8988T (cell line): ENCODE measurements at regions not wholly inside any gene's neighbourhood (a gene's known extent, or its start where the extent isn't known, plus 50 kb on each side); places are given as distances from the start of the nearest gene placed in this dataset.

Experiments used
- DNase-seq: peaks from one replicate; pipeline ENCODE4 v3.0.0; 2011

DNA sequence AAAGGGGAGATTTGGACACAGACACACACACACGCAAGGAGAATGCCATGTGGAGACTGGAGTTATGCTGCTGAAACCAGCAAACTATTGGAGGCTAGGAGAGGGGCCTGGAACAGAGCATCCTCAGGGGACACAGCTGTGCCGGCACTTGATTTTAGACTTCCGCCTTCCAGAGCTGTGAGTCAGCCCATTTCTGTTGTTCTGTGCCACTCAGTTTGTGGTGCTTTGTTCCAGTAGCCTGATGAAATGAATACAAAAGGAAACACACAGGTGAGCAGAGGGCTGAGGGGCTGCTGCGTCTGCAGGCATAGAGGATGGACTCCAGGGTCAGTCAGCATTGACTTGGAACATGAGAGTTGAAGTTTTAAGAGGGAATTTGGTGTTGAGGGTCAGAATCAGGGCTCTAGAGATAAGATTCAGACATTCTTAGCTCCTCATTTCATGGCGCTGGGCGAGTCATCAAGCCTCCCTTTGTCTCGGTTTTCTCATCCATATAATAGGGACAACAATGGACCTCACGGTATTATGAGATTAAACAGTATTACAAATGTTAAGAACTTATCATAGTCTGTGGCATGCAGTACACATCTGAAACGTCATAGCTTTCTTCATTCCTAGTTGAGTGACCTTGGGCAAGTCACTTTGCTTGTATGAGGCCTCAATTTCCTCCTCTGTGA, 191.0 kb downstream of the MIAT start:
- DNase-seq: no peak

DNA sequence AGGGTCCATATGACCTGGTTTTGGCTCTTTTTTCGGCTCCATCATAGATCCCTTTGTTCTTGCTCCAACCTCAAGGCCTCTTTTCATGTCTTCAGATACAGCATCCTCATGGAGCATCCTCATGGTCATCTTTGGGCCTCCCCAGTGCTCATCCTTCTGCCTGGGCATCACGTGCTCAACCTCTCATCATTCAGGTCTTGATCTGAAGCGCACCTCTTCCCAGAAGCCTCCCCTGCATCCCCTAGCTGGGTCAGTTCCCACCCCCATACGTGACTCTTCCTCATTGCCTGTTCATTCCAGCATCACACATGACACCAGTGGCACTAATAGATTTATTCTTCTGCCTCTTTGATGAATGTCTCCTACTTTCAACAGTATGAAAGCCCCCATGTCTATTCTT, 192.2 kb downstream of the MIAT start:
- no peak for DNase-seq

DNA sequence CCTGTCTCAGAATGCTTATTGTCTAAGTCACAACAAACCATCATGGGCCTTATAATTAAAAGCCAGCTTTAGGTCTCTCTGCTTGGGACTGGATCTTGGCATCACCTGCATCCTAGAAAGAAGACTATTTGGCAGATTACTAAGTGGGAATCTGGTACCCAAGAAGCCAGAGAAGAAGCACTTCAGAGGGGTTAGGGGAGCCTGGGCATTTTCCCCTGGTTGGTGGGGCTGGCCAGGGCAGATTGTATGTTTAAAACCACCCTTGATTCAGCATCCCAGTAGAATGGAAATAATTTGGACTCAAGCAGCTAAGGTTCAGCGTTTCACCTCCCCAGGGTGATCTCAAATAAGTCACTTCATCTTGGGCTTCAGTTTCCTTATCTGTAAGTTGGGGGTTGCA, 193.7 kb downstream of the MIAT start:
- no peak for DNase-seq

DNA sequence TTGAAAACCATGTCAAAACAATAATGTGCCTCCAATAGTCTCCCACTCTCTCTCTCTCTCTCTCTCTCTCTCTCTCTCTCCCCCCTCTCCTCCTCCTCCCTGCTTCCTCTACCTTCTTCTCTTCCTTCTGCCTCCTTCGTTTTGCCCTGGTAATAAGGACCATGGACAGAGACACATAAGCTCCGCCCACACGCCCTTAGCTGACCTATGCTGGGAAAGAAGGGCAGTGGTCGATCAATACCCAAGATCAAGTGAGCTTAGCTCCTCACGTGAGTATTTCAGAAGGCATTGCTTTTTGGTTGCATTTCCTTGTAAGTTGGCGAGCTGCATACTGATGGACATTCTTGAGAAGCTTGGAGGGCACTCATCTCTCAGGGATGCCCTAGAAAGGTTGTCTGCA, 194.8 kb downstream of the MIAT start:
- DNase-seq: no peak

DNA sequence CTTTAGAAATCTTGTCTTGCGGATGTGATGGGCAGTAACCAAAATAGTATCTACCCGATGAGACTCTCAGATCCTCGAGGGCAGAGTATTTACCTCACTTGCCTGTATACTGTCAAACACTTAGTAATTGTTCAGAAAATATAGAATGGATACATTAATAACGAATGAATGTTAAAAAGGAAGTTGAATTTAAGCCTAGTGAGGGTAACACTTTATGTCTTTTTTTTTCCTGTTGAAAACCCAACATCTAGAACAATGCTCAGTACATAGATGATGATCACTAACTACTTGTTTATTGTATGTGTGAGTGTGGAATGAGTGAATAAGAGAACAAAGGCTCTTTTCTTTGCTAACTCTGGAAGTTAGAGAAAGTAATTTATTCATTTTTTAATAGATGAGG, 195.7 kb downstream of the MIAT start:
- no peak for DNase-seq

DNA sequence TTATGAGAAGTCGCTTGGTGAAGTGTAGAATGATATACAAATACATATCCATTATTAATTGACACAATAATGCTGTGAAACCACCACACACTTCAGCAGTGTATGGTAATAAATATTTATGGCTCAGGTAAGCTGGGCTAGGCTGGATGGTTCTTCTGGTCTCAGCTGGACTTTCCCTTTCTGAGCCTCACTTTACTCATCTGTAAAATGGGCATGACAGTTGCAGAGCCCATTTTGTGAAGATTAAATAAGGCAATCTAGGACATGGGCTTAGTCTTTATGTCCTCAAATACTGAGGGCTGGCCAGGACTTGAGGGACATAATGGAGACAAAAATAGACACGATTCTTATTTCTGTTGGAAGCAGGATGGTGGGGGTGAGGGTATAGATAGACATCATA, 196.1 kb downstream of the MIAT start:
- no peak for DNase-seq

DNA sequence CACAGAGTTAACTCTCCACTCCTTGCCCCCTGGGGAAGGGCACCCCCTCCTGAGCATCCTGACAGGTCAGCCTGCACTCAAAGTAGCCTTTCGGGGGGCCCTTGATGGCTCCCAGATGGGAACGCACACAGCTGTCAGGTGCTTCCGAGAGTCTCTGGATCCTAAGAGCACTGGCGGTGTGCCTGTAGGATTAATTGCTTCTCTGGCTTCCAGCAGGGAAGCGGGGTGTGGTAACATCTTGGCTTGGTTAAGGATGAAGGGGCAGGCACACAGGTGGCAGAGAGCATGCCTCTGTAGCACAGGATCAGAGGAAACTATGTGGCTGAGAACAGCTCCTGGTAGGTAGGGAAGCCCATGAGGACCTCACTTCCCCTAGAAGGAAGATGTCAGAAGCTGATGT, 199.8 kb downstream of the MIAT start:
- DNase-seq: no peak

DNA sequence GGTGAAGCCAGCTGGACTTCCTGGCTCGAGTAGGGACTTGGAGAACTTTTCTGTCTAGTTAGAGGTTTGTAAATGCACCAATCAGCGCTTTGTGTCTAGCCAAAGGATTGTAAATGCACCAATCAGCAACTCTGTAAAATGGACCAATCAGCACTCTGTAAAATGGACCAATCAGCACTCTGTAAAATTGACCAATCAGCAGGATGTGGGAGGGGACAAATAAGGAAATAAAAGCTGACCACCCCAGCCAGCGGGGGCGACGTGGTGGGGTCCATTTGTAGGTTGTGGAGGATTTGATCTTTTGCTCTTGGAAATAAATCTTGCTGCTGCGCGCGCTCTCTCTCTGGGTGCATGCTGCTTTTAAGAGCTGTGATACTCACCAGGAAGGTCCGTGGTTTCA, 202.9 kb downstream of the MIAT start:
- DNase-seq: no peak

DNA sequence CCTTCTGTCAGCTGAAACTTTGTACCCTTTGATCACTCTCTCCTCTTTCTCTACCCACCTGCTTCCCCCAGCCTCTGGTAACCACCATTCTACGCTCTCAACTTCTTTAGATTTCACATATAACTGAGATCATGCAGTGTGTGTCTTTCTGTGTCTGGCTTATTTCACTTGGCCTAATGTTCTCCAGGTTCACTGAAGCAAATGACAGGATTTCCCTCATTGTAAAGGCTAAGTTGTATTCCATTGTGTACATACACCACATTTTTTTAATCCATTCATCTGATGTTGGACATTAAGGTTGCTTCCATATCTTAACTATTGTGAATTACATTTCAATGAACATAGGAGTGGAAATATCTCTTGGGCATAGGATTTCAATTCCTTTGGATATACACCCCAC, 207.6 kb downstream of the MIAT start:
- no peak for DNase-seq

DNA sequence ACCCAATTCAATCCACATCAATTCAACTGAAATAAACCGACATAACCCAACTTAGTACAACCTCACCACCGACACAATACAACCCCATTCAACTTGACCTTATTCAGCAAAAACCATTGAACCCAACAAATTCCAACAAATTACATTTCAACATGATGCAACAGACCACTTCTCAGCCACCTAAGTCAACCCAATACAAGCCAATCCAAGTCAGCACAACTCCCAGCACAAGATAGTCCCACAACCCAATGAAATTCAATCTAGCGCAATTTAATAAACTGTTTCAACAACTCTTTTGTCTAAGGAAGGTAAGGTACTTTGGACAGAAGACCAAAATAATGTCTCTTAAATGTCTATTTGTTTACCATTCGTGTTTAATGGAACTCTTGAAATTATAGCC, 226.0 kb downstream of the MIAT start:
- no peak for DNase-seq

DNA sequence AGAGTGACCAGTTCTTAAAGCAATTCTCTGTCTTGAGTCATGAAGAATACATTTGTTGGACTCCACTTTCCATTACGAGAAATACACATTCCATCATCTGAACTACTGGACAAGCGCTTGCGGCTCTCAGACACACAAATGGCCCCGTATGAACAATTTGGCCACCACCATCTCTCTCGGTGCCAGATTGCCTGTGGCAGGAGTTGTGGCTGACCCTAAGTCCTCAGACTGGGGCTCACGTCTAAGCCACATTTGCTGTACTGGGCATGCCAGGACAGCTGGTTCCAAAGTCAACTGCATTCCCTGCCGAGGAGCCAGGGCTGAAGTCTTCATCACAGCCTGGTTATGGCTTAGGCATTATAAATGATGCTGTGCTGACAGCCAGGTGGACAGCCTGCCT, 227.5 kb downstream of the MIAT start:
- no peak for DNase-seq

DNA sequence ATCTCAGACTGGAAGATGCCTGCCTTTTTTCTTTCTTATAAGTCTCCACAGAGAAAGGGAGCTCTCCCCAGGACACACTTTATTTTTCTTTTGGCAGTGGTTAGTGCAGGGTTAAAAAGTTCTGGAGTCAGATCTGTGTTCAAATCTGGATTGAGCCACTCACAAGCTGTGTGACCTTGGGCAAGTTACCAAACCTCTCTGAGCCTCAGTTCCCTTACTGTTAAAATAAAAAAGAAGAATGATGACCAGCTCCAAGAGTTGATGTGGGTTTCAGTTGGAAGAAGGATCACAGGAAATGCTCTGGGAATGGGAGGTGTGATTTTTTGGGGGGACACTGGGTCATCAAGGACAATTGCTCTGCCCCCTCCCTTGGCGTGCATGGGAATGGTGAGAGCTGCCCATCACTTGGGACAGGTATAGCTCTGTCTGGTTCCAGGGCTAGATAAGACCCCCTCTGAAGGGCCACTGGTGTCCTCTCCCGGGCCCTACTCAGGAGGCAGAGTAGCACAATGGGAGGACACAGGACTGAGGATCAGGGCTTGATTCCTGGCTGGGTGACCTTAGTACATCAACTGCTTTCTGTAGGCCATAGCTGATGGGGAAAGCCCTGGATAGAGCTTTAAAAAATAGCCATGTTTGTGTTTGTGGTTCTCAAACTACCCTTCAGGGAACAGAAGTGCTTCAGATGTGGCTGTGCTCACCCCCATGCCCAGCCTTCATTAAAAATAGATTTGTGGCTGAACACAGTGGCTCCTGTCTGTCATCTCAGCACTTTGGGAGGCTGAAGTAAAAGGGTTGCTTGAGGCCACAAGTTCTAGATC, 228.3 kb downstream of the MIAT start:
- DNase-seq: no peak

DNA sequence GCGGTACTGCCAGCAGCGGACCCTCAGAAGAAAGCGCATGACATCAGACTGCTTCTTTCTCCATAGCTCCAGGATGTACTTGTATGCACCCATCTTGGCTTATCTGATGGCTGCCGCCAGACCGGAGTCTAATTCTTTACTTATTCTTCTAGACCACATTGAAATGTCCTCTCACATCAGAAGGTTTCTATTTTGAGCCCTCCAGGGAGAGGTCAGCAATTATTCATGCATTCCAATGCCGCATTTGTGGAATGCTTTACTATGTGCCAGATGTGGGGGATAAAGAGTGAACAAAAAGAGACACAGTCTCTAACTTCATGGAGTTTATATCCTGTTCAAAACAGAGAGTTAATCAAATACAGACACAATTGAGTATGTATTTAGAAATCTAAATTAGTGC, 230.1 kb downstream of the MIAT start:
- no peak for DNase-seq

DNA sequence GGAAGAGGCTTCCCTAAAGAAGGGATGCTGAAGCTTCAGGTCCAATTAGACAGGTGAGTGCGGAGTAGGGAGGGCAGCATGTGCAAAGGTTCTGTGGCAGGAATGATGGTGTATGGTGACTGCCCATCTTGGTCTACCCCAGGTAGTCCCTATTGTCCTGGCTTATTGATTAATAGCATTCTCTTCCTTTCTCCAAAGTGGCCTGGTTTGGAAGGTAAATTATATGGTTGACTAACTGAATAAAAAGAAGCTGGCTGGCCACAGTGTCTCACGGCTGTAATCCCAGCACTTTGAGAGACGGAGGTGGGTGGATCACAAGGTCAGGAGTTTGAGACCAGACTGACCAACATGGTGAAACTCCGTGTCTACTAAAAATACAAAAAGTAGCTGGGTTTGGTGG, 230.5 kb downstream of the MIAT start:
- no peak for DNase-seq

DNA sequence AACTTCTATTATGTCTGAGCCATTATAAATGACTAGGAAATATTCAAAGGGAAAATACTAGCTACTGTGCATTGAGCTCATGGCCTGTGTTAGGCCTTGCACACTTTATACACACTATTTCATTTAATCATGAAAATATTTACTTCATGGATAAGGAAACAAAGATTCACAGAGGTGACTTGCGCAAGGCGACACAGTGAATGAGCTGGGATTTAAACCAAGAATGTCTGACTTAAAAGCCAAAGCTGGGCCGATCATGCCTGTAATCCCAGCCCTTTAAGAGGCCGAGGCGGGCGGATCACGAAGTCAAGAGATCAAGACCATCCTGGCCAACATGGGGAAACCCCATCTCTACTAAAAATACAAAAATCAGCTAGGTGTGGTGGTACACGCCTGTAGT, 231.5 kb downstream of the MIAT start:
- DNase-seq: no peak

DNA sequence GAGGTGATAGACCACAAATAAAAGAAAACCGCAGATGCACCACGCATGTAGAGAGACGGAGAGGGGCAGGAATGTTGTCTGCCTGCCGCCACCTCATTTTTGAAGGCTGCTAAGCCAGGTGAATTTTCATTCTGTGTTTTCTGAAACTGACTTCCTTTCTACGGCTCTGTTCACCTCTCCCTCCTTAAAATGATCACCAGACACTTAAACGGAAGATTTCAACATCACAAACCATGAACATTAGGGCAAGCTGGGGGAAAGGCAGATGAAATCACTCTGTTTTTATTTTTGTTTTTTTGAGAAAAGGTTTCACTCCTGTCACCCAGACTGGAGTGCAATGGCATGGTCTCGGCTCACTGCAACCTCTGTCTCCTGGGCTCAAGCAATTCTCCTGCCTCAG, 232.4 kb downstream of the MIAT start:
- no peak for DNase-seq

DNA sequence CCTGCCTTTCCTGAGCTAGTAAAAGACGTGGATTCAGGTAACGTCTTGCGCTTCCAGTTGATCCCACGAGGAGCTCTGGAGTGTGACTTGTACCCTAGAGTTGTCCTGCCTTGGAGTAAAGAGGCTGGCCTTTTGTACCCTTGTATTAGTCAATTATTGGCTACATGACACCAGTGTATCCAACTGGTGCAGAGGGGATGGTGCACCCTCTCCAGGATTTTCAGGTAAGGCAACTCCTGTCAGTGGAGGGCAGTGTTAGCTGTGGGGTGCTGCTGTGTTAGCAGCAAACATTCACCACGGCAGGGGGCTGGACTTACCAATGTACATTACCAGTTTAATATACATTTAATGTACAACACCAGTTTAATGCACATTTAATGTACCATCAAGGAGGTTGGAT, 233.5 kb downstream of the MIAT start:
- DNase-seq: no peak

DNA sequence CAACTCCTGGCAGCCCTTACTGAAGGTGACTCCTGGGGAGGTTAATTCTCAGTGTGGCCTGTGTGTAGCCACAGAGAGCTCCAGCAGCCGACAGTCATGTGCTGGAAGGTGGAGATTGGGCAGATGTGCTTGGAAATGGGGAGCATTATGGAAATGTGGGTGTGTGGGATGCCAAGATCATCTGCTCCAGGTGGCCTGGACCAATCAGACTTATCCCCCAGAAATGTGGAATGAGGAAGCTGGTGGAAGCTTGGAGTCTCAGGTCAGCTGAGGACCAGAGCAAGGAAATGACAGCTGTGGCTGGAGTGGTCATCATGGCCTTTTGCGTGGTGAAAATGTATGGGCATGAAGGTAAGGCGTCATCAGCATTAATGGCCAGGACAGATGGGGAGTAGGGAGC, 234.0 kb downstream of the MIAT start:
- no peak for DNase-seq

DNA sequence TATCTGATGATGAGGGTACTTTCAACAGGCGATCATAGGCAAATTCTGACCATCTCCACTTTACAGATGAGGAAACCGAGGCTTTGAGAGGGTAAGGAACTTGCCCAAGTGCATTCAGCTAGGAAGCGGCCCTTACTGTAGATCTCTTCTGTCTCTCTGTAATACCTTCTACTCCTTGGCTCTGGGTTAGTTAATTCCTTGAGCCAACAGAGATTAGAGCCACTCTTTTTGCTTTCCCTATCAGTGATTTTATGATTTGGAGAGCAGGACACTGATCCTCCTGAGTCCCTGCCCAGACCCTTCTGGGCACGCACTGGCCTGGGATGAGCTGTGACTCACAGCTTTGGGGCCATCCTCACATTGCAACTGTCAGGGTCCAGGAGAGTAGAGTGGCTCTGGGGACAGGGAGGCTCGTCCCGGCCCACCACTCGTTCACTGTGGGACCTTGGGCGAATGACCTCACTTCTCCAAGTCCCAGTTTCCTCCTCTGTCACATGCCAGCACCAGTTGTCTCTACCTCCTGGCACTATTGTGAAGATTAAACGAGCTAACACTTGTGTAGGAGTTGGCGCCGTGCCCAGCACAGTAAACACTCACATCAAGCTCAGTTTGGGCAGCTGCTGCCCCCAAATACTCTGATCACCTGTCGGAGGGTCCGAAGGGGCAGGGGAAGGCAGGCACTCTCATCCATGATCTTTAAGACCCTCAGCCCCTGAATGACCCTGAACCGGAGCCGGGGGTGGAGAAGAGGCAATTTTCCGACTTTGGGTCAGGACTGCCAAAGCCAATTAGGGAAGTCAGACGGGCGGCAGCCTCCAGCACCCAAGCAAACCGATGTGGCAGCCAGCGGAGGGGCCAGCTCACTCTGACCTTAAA, 235.0 kb downstream of the MIAT start:
- DNase-seq: no peak

DNA sequence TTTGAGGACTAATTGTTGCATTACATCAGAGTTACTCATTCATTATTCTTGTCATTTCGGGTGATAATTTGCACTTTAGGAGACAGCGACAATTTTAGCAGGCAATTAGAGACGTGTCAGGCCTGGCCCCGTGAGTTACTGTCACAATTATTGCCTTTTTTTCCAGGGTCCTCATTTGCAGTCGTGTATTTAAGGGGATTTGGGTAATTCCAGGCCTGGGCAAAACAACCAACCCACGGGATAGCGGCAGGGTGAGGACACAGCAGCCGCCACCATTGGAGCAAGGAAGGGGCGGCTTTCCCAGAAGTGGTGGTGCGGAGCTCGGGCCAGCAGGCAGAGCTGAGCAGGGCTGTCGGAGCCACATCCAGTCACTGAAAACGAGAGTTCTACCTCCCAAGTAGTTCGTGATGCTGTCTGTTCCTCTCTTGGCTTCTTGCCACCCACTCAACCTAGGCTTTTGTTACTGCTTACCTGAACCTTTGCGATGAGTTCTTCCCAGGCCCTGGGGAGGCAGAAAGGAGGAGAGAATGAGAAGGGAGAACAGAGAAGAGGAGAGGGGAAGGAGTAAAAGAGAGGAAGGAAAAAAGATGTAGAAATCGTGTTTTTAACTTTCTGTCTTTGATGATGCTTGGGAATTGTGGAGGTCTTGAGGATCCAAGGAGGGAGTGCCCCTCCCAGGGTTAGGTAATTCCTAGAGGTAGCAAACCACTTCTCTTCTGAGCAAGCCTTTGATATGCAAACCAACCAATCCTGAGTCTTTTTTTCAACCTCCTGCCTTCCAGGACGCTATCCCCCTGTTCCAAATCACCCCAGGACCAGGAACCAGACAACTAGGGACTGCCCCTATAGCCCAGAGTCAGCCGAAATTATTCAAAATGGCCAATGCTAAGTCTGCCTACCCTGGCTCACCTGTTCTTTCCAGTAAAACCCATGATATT, 236.1 kb downstream of the MIAT start:
- DNase-seq: no peak

DNA sequence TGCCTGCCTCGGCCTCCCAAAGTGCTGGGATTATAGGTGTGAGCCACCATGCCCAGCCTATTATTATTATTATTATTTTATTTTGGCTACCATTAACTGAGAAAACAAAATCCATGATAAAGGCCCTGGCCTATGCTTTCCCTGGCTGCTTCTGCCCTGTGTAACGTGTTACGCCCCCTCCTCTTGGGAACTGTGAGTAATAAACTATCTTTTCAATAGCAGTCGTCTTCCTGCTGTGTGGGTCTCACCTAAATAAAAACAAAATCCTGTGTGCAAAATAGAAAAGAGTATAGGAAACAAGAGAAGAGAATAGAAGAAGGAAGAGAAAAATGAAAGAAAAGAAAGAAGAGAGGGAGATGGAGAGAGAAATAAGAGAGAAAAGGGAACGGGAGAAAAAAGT, 237.0 kb downstream of the MIAT start:
- DNase-seq: no peak

DNA sequence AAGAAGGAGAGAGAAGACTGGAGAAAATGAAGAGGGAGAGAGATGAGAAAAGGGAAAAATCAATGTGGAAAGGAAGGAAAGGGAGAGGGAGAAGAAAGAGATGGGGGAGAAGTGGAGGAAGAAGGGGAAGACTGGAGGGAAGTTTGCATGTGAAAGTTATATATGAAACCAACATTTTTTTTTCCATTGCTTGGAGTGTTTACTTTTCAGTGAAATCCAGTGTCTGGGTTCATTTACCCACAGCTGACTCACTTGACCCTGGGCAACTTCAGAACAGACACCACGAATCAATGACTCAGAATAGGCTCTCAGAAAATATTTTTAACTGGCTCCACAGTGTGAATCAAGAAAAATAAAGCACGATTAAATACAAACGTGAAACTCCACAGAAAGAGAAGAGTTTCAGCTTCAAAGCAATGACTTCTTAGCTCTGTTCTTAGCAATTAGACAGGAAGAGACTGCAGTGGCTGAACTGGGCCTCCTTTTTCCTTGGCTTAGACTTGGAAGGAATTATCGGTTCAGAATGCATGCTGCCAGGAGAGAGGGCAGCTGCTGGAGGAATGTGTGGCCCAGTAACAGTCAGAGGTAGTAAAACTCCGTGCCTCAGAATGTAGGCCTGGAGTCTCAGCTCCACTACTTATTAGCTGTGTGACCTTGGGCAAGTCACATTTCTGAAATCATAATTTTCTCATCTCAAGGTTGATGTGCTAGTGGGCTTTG, 237.5 kb downstream of the MIAT start:
- no peak for DNase-seq
